ENCODE measurements at regions not wholly inside any gene's neighbourhood (a gene's known extent, or its start where the extent isn't known, plus 50 kb on each side); places are given as distances from the start of the nearest gene placed in this dataset.

DNA sequence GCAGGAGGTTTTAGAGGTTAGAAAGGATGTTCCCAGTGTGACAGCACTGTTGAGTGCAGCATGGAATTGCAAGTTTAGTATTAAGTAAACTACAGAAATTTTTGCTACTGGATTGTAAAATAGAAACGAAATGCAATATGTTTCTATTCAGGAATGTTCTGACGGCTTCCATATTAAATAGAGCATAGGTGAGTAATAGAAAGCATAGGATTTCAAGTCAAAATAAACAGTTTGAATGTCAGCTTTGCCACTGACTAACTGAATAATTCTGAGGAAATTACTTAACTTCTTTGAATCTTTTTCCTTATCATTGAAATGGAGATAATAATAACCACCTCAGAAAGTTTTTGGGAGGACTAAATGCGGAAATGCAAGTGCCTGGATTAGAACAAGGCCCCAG lies 331.9 kb upstream of the GK2 start:
- TF ChIP-seq EZH2 (IDR thresholded peaks at IDR 0.05; ENCODE audit: borderline replicate concordance, low read length), result no peak
- TF ChIP-seq, protein P1, sequence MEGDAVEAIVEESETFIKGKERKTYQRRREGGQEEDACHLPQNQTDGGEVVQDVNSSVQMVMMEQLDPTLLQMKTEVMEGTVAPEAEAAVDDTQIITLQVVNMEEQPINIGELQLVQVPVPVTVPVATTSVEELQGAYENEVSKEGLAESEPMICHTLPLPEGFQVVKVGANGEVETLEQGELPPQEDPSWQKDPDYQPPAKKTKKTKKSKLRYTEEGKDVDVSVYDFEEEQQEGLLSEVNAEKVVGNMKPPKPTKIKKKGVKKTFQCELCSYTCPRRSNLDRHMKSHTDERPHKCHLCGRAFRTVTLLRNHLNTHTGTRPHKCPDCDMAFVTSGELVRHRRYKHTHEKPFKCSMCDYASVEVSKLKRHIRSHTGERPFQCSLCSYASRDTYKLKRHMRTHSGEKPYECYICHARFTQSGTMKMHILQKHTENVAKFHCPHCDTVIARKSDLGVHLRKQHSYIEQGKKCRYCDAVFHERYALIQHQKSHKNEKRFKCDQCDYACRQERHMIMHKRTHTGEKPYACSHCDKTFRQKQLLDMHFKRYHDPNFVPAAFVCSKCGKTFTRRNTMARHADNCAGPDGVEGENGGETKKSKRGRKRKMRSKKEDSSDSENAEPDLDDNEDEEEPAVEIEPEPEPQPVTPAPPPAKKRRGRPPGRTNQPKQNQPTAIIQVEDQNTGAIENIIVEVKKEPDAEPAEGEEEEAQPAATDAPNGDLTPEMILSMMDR (IDR thresholded peaks at IDR 0.05; ENCODE audit: low read length), result no peak
